H9 (cell line): ENCODE measurements at regions not wholly inside any gene's neighbourhood (a gene's known extent, or its start where the extent isn't known, plus 50 kb on each side); places are given as distances from the start of the nearest gene placed in this dataset.

ENCODE experiments used
- DNase-seq: peaks from one replicate; pipeline ENCODE4 v3.0.0-alpha.2; 2017
- H2AFZ ChIP-seq: one replicate; pipeline ENCODE4 v1.6.1; 2013; ENCODE audit warnings: mild to moderate bottlenecking, low read length, control low read depth, moderate library complexity
- H2AK5ac ChIP-seq: 2 replicates; pipeline ENCODE4 v1.6.1; 2013; ENCODE audit warnings: low read length, control low read depth, mixed read lengths; ENCODE audit not compliant: insufficient read length
- H2BK120ac ChIP-seq: one replicate; pipeline ENCODE4 v1.6.1; 2013; ENCODE audit warnings: low read depth, mild to moderate bottlenecking, low read length, control low read depth, inconsistent platforms; ENCODE audit not compliant: poor library complexity, severe bottlenecking
- H2BK12ac ChIP-seq: 2 replicates; pipeline ENCODE4 v1.6.1; 2013; ENCODE audit warnings: low read length, control low read depth, mixed read lengths, low read depth; ENCODE audit not compliant: insufficient read length
- H2BK15ac ChIP-seq: 2 replicates; pipeline ENCODE4 v1.6.1; 2013; ENCODE audit warnings: low read depth, low read length, control low read depth
- H2BK20ac ChIP-seq: one replicate; pipeline ENCODE4 v1.6.1; 2013; ENCODE audit warnings: low read depth, mild to moderate bottlenecking, low read length, control low read depth, inconsistent platforms; ENCODE audit not compliant: poor library complexity, severe bottlenecking
- H2BK5ac ChIP-seq: 2 replicates; pipeline ENCODE4 v1.6.1; 2013; ENCODE audit warnings: low read length, control low read depth, mixed read lengths; ENCODE audit not compliant: insufficient read length
- H3K14ac ChIP-seq: 2 replicates; pipeline ENCODE4 v1.6.1; 2013; ENCODE audit warnings: low read length, control low read depth; ENCODE audit not compliant: insufficient read depth
- H3K18ac ChIP-seq: 2 replicates; pipeline ENCODE4 v1.6.1; 2013; ENCODE audit warnings: low read depth, mild to moderate bottlenecking, mixed read lengths, low read length, control low read depth; ENCODE audit not compliant: insufficient read length
- H3K23ac ChIP-seq: 2 replicates; pipeline ENCODE4 v1.6.1; 2013; ENCODE audit warnings: low read length, control low read depth, mixed read lengths, low read depth; ENCODE audit not compliant: insufficient read length
- H3K23me2 ChIP-seq: 2 replicates; pipeline ENCODE4 v1.6.1; 2013; ENCODE audit warnings: low read depth, mild to moderate bottlenecking, mixed read lengths, low read length, control low read depth; ENCODE audit not compliant: insufficient read length, poor library complexity, severe bottlenecking
- H3K27ac ChIP-seq: 2 replicates; pipeline ENCODE4 v1.5.1; 2013; ENCODE audit warnings: low read length, control low read depth, mixed read lengths, low read depth; ENCODE audit not compliant: insufficient read length
- H3K27me3 ChIP-seq: 2 replicates; pipeline ENCODE4 v1.6.1; 2013; ENCODE audit warnings: low read length, control low read depth, inconsistent platforms; ENCODE audit not compliant: insufficient read depth
- H3K4ac ChIP-seq: 2 replicates; pipeline ENCODE4 v1.6.1; 2013; ENCODE audit warnings: low read depth, mild to moderate bottlenecking, control low read depth, inconsistent platforms, low read length, moderate library complexity
- H3K4me1 ChIP-seq: 2 replicates; pipeline ENCODE4 v1.6.1; 2013; ENCODE audit warnings: low read length, control low read depth, inconsistent platforms; ENCODE audit not compliant: insufficient read depth
- H3K4me2 ChIP-seq: 2 replicates; pipeline ENCODE4 v1.6.1; 2013; ENCODE audit warnings: low read length, control low read depth, mixed read lengths; ENCODE audit not compliant: insufficient read length, insufficient read depth
- H3K56ac ChIP-seq: 2 replicates; pipeline ENCODE4 v1.6.1; 2013; ENCODE audit warnings: low read depth, mild to moderate bottlenecking, mixed read lengths, low read length, control low read depth; ENCODE audit not compliant: insufficient read length
- H3K79me1 ChIP-seq: 2 replicates; pipeline ENCODE4 v1.6.1; 2013; ENCODE audit warnings: low read depth, mild to moderate bottlenecking, moderate library complexity, low read length, control low read depth, inconsistent platforms; ENCODE audit not compliant: insufficient read depth, poor library complexity, severe bottlenecking
- H3K79me2 ChIP-seq: 2 replicates; pipeline ENCODE4 v1.6.1; 2013; ENCODE audit warnings: low read length, control low read depth, inconsistent platforms; ENCODE audit not compliant: insufficient read depth
- H3K9ac ChIP-seq: 2 replicates; pipeline ENCODE4 v1.6.1; 2013; ENCODE audit warnings: low read length, control low read depth, mixed read lengths; ENCODE audit not compliant: insufficient read length; ENCODE audit errors: extremely low read depth
- H3K9me3 ChIP-seq: one replicate; pipeline ENCODE4 v1.6.1; 2013; ENCODE audit warnings: low read depth, low read length, inconsistent platforms; ENCODE audit not compliant: control insufficient read depth
- H3T11ph ChIP-seq: one replicate; pipeline ENCODE4 v1.6.1; 2013; ENCODE audit warnings: mild to moderate bottlenecking, low read length, control low read depth, inconsistent platforms
- H4K20me1 ChIP-seq: one replicate; pipeline ENCODE4 v1.6.1; 2013; ENCODE audit not compliant: control insufficient read depth, insufficient read length, insufficient read depth
- H4K5ac ChIP-seq: 2 replicates; pipeline ENCODE4 v1.6.1; 2013; ENCODE audit warnings: low read depth, mild to moderate bottlenecking, mixed read lengths, low read length, control low read depth; ENCODE audit not compliant: insufficient read length
- H4K8ac ChIP-seq: replicated peaks from 2 replicates; pipeline ENCODE4 v1.6.1; 2013; ENCODE audit warnings: low read length, control low read depth, mixed read lengths, low read depth; ENCODE audit not compliant: insufficient read length
- H4K91ac ChIP-seq: 2 replicates; pipeline ENCODE4 v1.6.1; 2013; ENCODE audit warnings: low read depth, mild to moderate bottlenecking, moderate library complexity, mixed read lengths, low read length, control low read depth; ENCODE audit not compliant: insufficient read length
- H3K27ac Mint-ChIP-seq, 3 experiments: 2 replicates in 2 of 3; 3 replicates in 1 of 3; pipeline ENCODE4 v1.8.0; 2020 to 2021; ENCODE audit warnings: mixed read lengths in 3 of 3, mild to moderate bottlenecking in 1 of 3, moderate library complexity in 1 of 3
- H3K27me3 Mint-ChIP-seq: 2 replicates; pipeline ENCODE4 v1.8.0; 2021; ENCODE audit warnings: low read depth, mild to moderate bottlenecking, moderate library complexity, mixed read lengths
- H3K36me3 Mint-ChIP-seq, 3 experiments: 2 replicates in 2 of 3; 3 replicates in 1 of 3; pipeline ENCODE4 v1.8.0; 2020 to 2021; ENCODE audit warnings: low read depth in 3 of 3, mixed read lengths in 3 of 3; ENCODE audit not compliant: insufficient read depth in 1 of 3
- H3K4me1 Mint-ChIP-seq, 2 experiments: 2 replicates each; pipeline ENCODE4 v1.8.0; 2020; ENCODE audit warnings: mixed read lengths in 2 of 2
- H3K4me3 Mint-ChIP-seq, 2 experiments: 2 replicates in 1 of 2; 3 replicates in 1 of 2; pipeline ENCODE4 v1.8.0; 2020 to 2021; ENCODE audit warnings: mild to moderate bottlenecking in 2 of 2, mixed read lengths in 2 of 2, moderate library complexity in 1 of 2
- H3K9me3 Mint-ChIP-seq, 2 experiments: 2 replicates in 1 of 2; 3 replicates in 1 of 2; pipeline ENCODE4 v1.8.0; 2020; ENCODE audit warnings: mild to moderate bottlenecking in 2 of 2, mixed read lengths in 2 of 2, moderate library complexity in 1 of 2
- CTCF ChIP-seq: fragments of 200-600 bp; sonication (generic); conservative IDR thresholded peaks from 3 replicates; pipeline ENCODE4 v1.8.0; 2021; ENCODE audit warnings: antibody characterized with exemption, mild to moderate bottlenecking
- whole genome bisulfite sequencing: extraction: QIAGEN DNeasy Blood & Tissue Kit; methylation state at CpG from one replicate; pipeline ENCODE4 v1.1.7; 2013; ENCODE audit warnings: missing lambda C conversion rate, low lambda C conversion rate, mixed read lengths; ENCODE audit not compliant: insufficient read length; ENCODE audit errors: extremely low coverage; 5-methylcytosine and 5-hydroxymethylcytosine counted together

- Mint-ChIP-seq H3K9me3 (peaks cover 5 to 6% of the 10 kb centered on the region in 2 experiments), H3K36me3 (peaks cover 1 to 6% (median 1%) of the 10 kb centered on the region in 3 experiments; a peak in 4 of 7 replicates), H3K27ac (no peak overlapping the region), H3K4me3 (no peak overlapping the region), H3K4me1 (peaks cover 0 to 3% of the 10 kb centered on the region in 2 experiments; a peak in 2 of 4 replicates), H3K27me3 (peaks cover 2% of the 10 kb centered on the region; the same call in 1 of the 2 replicates)
- H3K56ac ChIP-seq = no peak overlapping the region
- H3K4ac ChIP-seq = no peak overlapping the region
- H2BK12ac ChIP-seq = no peak overlapping the region
- no peak for TF ChIP-seq CTCF
- no peak overlapping the region for H3T11ph ChIP-seq
- H2BK120ac ChIP-seq = no peak overlapping the region
- no peak overlapping the region for H2BK15ac ChIP-seq
- no peaks in the 10 kb centered on the region for H3K79me2 ChIP-seq
- no peaks in the 10 kb centered on the region for H3K23me2 ChIP-seq
- H3K18ac ChIP-seq = no peak overlapping the region
- no peak overlapping the region for H4K5ac ChIP-seq
- no peak overlapping the region for H2BK5ac ChIP-seq
- no peaks in the 10 kb centered on the region for H4K20me1 ChIP-seq
- no peak overlapping the region for H2BK20ac ChIP-seq
- no peaks in the 10 kb centered on the region for H3K27me3 ChIP-seq
- no peak overlapping the region for H3K4me2 ChIP-seq
- no peak overlapping the region for H3K27ac ChIP-seq
- H2AFZ ChIP-seq = no peak overlapping the region
- peaks cover 2% of the 10 kb centered on the region; the same call in 1 of the 2 replicates for H3K4me1 ChIP-seq
- H3K9me3 ChIP-seq = no peaks in the 10 kb centered on the region
- no peak overlapping the region for H3K23ac ChIP-seq
- WGBS = no CpG with 5 or more reads among the region's 10 CpGs
- DNase-seq = no peak
- no peak overlapping the region for H3K14ac ChIP-seq
- no peak overlapping the region for H2AK5ac ChIP-seq
- no peaks in the 10 kb centered on the region for H3K79me1 ChIP-seq
- H4K91ac ChIP-seq = no peak overlapping the region
- H4K8ac ChIP-seq = no peak overlapping the region
- no peak overlapping the region for H3K9ac ChIP-seq
These were observed 73.0 kb upstream of the POMGNT2 start for GRCh38 chr3:43178891-43179366.
